Pancreas (tissue), 10 donors: ENCODE measurements at regions not wholly inside any gene's neighbourhood (a gene's known extent, or its start where the extent isn't known, plus 50 kb on each side); places are given as distances from the start of the nearest gene placed in this dataset.
A peak's percentile ranks its signal among the peaks of the same experiment; 100 is the strongest.
"Not testable (repeated sequence)": the region's sequence is repeated elsewhere in the genome, so short reads cannot be mapped to it uniquely, and the experiment has no call there.

Experiments
- ATAC-seq, 4 donors: fragments of 200-7000 bp; cut with Tn5 transposase; one replicate each; pipeline versions ENCODE4 v1.8.0 to v1.9.1; 2020; ENCODE audit warnings: mild to moderate bottlenecking in 4 of 4, moderate library complexity in 4 of 4
- DNase-seq, 6 donors: peaks; one replicate each; pipeline ENCODE4 v3.0.0-alpha.2; 2020
- FAIRE-seq: peaks from 2 replicates; lab custom pipeline; 2012; peaks lifted over from hg19 to GRCh38; lab: Jason Lieb, UNC
- H3K27ac ChIP-seq, 4 donors: fragments of 200-600 bp; sonication (generic); 1 replicate in 3 of 4; 2 replicates in 1 of 4; pipeline versions ENCODE4 v1.5.0 to v1.8.0; 2020
- H3K27me3 ChIP-seq, 4 donors: fragments of 200-600 bp; one replicate each; pipeline ENCODE4 v1.8.0; 2021
- H3K36me3 ChIP-seq, 3 donors: fragments of 200-600 bp; sonication (generic) in 1 of 3; one replicate each; pipeline versions ENCODE4 v1.5.0 to v1.8.0; 2020 to 2021
- H3K4me1 ChIP-seq, 3 donors: fragments of 200-600 bp; one replicate each; pipeline ENCODE4 v1.8.0; 2021
- H3K4me3 ChIP-seq, 4 donors: fragments of 200-600 bp; sonication (generic) in 2 of 4; one replicate each; pipeline versions ENCODE4 v1.5.0 to v1.8.0; 2020 to 2021
- H3K9me3 ChIP-seq, 4 donors: fragments of 200-600 bp; one replicate each; pipeline ENCODE4 v1.8.0; 2021
- WGBS, 2 donors: extraction: QIAGEN DNeasy Blood & Tissue Kit; methylation state at CpG; one replicate each; pipeline ENCODE4 v1.1.7; 2013; 5-methylcytosine and 5-hydroxymethylcytosine counted together
- intact Hi-C, 3 donors: fragments of 100-400 bp; cut with DNase I; formaldehyde crosslinking; loops; one replicate each; pipeline versions ENCODE4 v1.11.1 to v1.14.2; 2022
- TF ChIP-seq, protein P1 (sequence below), 4 donors: fragments of 200-600 bp; sonication (generic) in 3 of 4; IDR thresholded peaks; one replicate each; pipeline versions ENCODE4 v1.5.0 to v1.8.0; 2021; ENCODE audit warnings: antibody characterized with exemption in 4 of 4
- donor health status: healthy with polysubstance abuse.
- donor health status: DM: no; HTN: no; CAD: no; lungs with moderate emphysema.
- donor health status: DM: no; HTN: no; CAD: no.
- donor health status: control.
- donor health status: control.
- donor health status: Bipolar disorder and iron deficiency.
- donor health status: DM: yes; HTN: yes; CAD: no.
- donor health status: DM: no; HTN: no; CAD: no.
- donor health status: DM: no; HTN: no; CAD: no.
- donor health status: DM: yes; HTN: yes; CAD: no.

GRCh38 chr7:81487516-81487915 is 282.3 kb downstream of the HGF start:
- peaks cover 0 to 4% (median 0%) of the 10 kb centered on the region in 4 donors for H3K27me3 ChIP-seq
- TF ChIP-seq, protein P1, sequence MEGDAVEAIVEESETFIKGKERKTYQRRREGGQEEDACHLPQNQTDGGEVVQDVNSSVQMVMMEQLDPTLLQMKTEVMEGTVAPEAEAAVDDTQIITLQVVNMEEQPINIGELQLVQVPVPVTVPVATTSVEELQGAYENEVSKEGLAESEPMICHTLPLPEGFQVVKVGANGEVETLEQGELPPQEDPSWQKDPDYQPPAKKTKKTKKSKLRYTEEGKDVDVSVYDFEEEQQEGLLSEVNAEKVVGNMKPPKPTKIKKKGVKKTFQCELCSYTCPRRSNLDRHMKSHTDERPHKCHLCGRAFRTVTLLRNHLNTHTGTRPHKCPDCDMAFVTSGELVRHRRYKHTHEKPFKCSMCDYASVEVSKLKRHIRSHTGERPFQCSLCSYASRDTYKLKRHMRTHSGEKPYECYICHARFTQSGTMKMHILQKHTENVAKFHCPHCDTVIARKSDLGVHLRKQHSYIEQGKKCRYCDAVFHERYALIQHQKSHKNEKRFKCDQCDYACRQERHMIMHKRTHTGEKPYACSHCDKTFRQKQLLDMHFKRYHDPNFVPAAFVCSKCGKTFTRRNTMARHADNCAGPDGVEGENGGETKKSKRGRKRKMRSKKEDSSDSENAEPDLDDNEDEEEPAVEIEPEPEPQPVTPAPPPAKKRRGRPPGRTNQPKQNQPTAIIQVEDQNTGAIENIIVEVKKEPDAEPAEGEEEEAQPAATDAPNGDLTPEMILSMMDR (IDR thresholded peaks at IDR 0.05) = no peak
- H3K4me3 ChIP-seq = no peak overlapping the region
- H3K27ac ChIP-seq = no peak overlapping the region
- H3K4me1 ChIP-seq = no peaks in the 10 kb centered on the region
- WGBS, 2 donors = 55 to 70% methylated on average over 6 of the region's 6 CpGs
- no peaks in the 10 kb centered on the region for H3K36me3 ChIP-seq
- intact Hi-C loops = loop anchor here in 2 of 3 donors (10.0 kb wide), 2 partner anchors 517 to 527 kb away; no protein-coding TSS in a partner anchor
- no peaks in the 10 kb centered on the region for H3K9me3 ChIP-seq
- ATAC-seq (no peak), FAIRE-seq (no peak), DNase-seq (no peak)

DNA sequence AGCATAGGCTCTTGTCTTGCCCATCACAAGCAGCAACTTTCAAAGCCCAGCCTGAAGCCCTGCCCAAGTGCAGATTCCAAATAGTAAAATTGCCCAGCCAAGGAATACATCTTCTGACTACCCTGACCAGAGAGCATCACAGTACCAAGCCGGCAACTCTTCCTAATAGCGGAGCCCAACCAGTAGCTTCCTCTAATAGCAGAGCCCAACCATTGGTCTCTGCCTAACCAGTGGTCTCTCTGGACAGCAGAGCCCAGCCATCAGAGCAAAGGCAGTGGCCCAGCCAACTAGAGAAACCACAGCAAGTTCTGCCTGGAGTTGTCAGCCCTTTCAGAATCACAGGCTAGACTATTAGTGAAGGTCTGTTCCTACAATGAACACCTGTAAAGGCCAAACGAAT is 285.6 kb downstream of the HGF start:
- H3K9me3 ChIP-seq = no peaks in the 10 kb centered on the region
- intact Hi-C loops = loop anchor here in 2 of 3 donors (10.0 kb wide), 2 partner anchors 521 to 531 kb away; no protein-coding TSS in a partner anchor
- no peaks in the 10 kb centered on the region for H3K4me1 ChIP-seq
- H3K4me3 ChIP-seq = no peak overlapping the region
- no peaks in the 10 kb centered on the region for H3K27me3 ChIP-seq
- 31 to 36% methylated on average over 3 of the region's 3 CpGs for WGBS, 2 donors
- ATAC-seq (peak in 3 of 4 donors; percentile 81 to 91 (median 83)), FAIRE-seq (no peak), DNase-seq (peak in 3 of 6 donors; percentile 19 to 32 (median 25))
- no peak overlapping the region for H3K27ac ChIP-seq
- TF ChIP-seq, protein P1 (IDR thresholded peaks at IDR 0.05) = no peak
- no peaks in the 10 kb centered on the region for H3K36me3 ChIP-seq

DNA sequence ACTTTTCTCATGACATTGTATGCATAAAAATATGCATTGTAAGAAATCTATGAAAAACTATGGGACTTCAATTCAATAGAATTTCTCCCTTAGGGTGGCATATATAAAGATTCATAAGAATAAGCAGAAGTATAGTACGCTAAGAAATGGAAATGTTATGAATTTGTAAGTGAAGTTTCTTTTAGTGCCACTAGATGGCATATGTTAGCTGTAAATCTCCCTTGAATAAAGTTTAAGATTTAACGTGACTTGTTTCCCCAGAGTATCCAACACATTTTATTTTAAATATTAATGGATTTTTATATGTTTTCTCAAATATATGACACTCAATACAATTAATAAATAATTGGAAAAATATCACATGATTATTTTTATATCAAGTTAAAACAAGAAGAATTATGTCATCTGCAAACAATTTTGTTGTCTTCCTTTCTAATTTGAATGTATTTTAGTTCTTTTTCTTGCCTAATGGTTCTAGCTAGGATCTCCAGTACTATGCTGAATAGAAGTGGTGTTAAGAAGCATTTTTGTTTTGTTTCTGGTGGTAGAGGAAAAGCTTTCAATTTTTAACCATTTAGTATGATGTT is 287.2 kb downstream of the HGF start:
- TF ChIP-seq, protein P1 (IDR thresholded peaks at IDR 0.05) = peak in 3 of 4 donors; percentile 47 to 56 (median 56)
- FAIRE-seq (peak; percentile 98), ATAC-seq (peak in 3 of 4 donors; percentile 38 to 56 (median 42)), DNase-seq (no peak)
- intact Hi-C loops = loop anchor here in 2 of 3 donors (10.0 kb wide), 2 partner anchors 522 to 532 kb away; no protein-coding TSS in a partner anchor
- H3K36me3 ChIP-seq = no peaks in the 10 kb centered on the region
- no peaks in the 10 kb centered on the region for H3K27me3 ChIP-seq
- H3K9me3 ChIP-seq = no peaks in the 10 kb centered on the region
- no peak overlapping the region for H3K27ac ChIP-seq
- WGBS, 2 donors = 1 to 3% methylated on average over 2 of the region's 2 CpGs
- H3K4me1 ChIP-seq = no peaks in the 10 kb centered on the region
- H3K4me3 ChIP-seq = no peak overlapping the region

GRCh38 chr7:81478664-81479063 is 291.2 kb downstream of the HGF start:
- Histone ChIP-seq H3K4me3 (peak overlapping the region in 1 of 4 donors; percentile 5), H3K27me3 (no peaks in the 10 kb centered on the region), H3K9me3 (no peaks in the 10 kb centered on the region), H3K4me1 (no peaks in the 10 kb centered on the region), H3K36me3 (no peaks in the 10 kb centered on the region), H3K27ac (peak overlapping the region in 1 of 4 donors; percentile 46)
- DNase-seq (peak; percentile 62 to 84 (median 76)), ATAC-seq (peak; percentile 91 to 98 (median 95)), FAIRE-seq (no peak)
- WGBS, 2 donors = 42 to 47% methylated on average over 5 of the region's 5 CpGs
- TF ChIP-seq, protein P1 (IDR thresholded peaks at IDR 0.05) = no peak
- intact Hi-C loops = no loop called here

DNA sequence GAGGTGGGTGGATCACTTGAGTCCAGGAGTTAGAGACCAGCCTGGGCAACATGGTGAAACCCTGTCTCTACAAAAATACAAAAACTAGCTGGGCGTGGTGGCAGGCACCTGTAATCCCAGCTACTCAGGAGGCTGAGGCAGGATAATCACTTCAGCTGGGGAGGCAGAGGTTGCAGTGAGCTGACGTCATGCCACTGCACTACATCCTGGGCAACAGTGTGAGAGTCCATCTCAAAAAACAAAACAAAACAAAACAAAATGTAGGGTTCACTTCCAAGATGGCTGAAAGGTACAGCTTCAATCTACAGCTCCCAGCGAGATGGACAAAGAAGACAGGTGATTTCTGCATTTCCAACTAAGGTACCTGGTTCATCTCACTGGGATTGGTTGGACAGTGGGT is 291.6 kb downstream of the HGF start:
- Histone ChIP-seq H3K27ac (peak overlapping the region in 1 of 4 donors; percentile 46), H3K4me3 (peak overlapping the region in 1 of 4 donors; percentile 5)
- WGBS, 2 donors = 63 to 98% methylated on average over 3 of the region's 3 CpGs
- FAIRE-seq, H3K4me1 ChIP-seq, DNase-seq, H3K9me3 ChIP-seq, H3K27me3 ChIP-seq, H3K36me3 ChIP-seq, intact Hi-C loops: not testable (repeated sequence)
- peak in 2 of 4 donors; percentile 7 to 20 for ATAC-seq
